RWPE1 (cell line): ENCODE measurements at regions not wholly inside any gene's neighbourhood (a gene's known extent, or its start where the extent isn't known, plus 50 kb on each side); places are given as distances from the start of the nearest gene placed in this dataset.
"Not testable (repeated sequence)": the region's sequence is repeated elsewhere in the genome, so short reads cannot be mapped to it uniquely, and the experiment has no call there.

ENCODE experiments used
- CTCF ChIA-PET: fragments of 350-600 bp; sonication (Branson Sonifier 250); formaldehyde crosslinking; extraction: SDS; loops from one replicate; lab custom pipeline; 2021; lab: Yijun Ruan, JAX
- POLR2A ChIA-PET: fragments of 400-600 bp; formaldehyde crosslinking; extraction: SDS; loops from one replicate; lab custom pipeline; 2020; ENCODE audit warnings: antibody characterized with exemption; ENCODE audit not compliant: low non-redundant PET; lab: Yijun Ruan, JAX
- DNase-seq: peaks from one replicate; pipeline ENCODE4 v3.0.0; 2012; ENCODE audit warnings: low spot score
- H3K27ac ChIP-seq: fragments of 450-650 bp; 2 replicates; pipeline ENCODE4 v1.5.1; 2017
- CTCF ChIP-seq: fragments of 450-650 bp; conservative IDR thresholded peaks from 2 replicates; pipeline ENCODE4 v1.5.1; 2017; ENCODE audit warnings: low read depth, mild to moderate bottlenecking

- peak overlapping the region; percentile 77 for H3K27ac ChIP-seq
- peak; percentile 62 for DNase-seq
- no peak for TF ChIP-seq CTCF
- ChIA-PET CTCF (interaction anchor here (0.5 to 2.1 kb wide), 6 partner anchors 11 to 1499 kb away, joined by 3 to 6 read pairs (median 4); no protein-coding TSS in a partner anchor), POLR2A (interaction anchor here (0.6 to 1.3 kb wide), 3 partner anchors 75 to 1439 kb away, joined by 3 to 4 read pairs (median 4); partner anchors contain the start of genes CHD6 and LPIN3)
Measured at GRCh38 chr20:41692479-41693135, 74.4 kb upstream of the CHD6 start.

- DNase-seq = no peak
- no peak for TF ChIP-seq CTCF
- ChIA-PET CTCF (interaction anchor here (0.6 to 0.7 kb wide), 2 partner anchors 51 to 58 kb away, joined by 3 read pairs; no protein-coding TSS in a partner anchor), POLR2A (no interaction called here)
- no peak overlapping the region for H3K27ac ChIP-seq
Measured at GRCh38 chr20:41691443-41691842, 73.3 kb upstream of the CHD6 start.

GRCh38 chr20:41690702-41691101 is 72.5 kb upstream of the CHD6 start:
- no peak for DNase-seq
- TF ChIP-seq CTCF = no peak
- H3K27ac ChIP-seq = no peak overlapping the region
- ChIA-PET POLR2A (no interaction called here), CTCF (interaction anchor here (0.5 kb wide), 1 partner anchor 85 kb away, joined by 4 read pairs; no protein-coding TSS in a partner anchor)

GRCh38 chr20:41686961-41687360 is 68.8 kb upstream of the CHD6 start:
- POLR2A ChIA-PET = no interaction called here
- no peak for TF ChIP-seq CTCF
- CTCF ChIA-PET = interaction anchor here (0.6 kb wide), 1 partner anchor 648 kb away, joined by 3 read pairs; no protein-coding TSS in a partner anchor
- DNase-seq = no peak
- no peak overlapping the region for H3K27ac ChIP-seq

- POLR2A ChIA-PET, DNase-seq: not testable (repeated sequence)
Measured at GRCh38 chr20:41685145-41685544, 67.0 kb upstream of the CHD6 start.

GRCh38 chr20:41678799-41679198 is 60.6 kb upstream of the CHD6 start:
- ChIA-PET POLR2A (no interaction called here), CTCF (interaction anchor here (0.7 kb wide), 1 partner anchor 19 kb away, joined by 3 read pairs; no protein-coding TSS in a partner anchor)
- TF ChIP-seq CTCF = no peak
- DNase-seq = no peak
- H3K27ac ChIP-seq = no peak overlapping the region

More at GRCh38 chr20:41685145-41685544, 67.0 kb upstream of the CHD6 start:
- H3K27ac ChIP-seq = not testable (repeated sequence)
- CTCF ChIA-PET = interaction anchor here (0.7 kb wide), 1 partner anchor 716 kb away, joined by 3 read pairs; no protein-coding TSS in a partner anchor

GRCh38 chr20:41672282-41672681 is 54.1 kb upstream of the CHD6 start:
- no peak overlapping the region for H3K27ac ChIP-seq
- CTCF ChIA-PET = interaction anchor here (0.6 to 0.7 kb wide), 2 partner anchors 321 to 1368 kb away, joined by 3 to 4 read pairs; no protein-coding TSS in a partner anchor
- POLR2A ChIA-PET = interaction anchor here (0.6 kb wide), 1 partner anchor 55 kb away, joined by 5 read pairs; no protein-coding TSS in a partner anchor
- no peak for DNase-seq
- no peak for TF ChIP-seq CTCF
